Effector memory CD8-positive, alpha-beta T cell (primary cell): ENCODE measurements at regions not wholly inside any gene's neighbourhood (a gene's known extent, or its start where the extent isn't known, plus 50 kb on each side); places are given as distances from the start of the nearest gene placed in this dataset.

Experiments
- ATAC-seq: fragments of 150-1000 bp; cut with Tn5 transposase; replicated peaks from 2 replicates; pipeline ENCODE4 v1.10.0; 2021; ENCODE audit warnings: mild to moderate bottlenecking, moderate library complexity
- DNase-seq, 3 experiments: peaks; one replicate each; pipeline ENCODE4 v3.0.0; 2021
- H3K27ac Mint-ChIP-seq, 2 donors: one replicate each; pipeline ENCODE4 v1.8.0; 2022; ENCODE audit warnings: mild to moderate bottlenecking in 2 of 2, mixed read lengths in 2 of 2, moderate library complexity in 2 of 2
- H3K27me3 Mint-ChIP-seq, 2 donors: one replicate each; pipeline ENCODE4 v1.8.0; 2022; ENCODE audit warnings: mixed read lengths in 2 of 2
- H3K36me3 Mint-ChIP-seq: one replicate; pipeline ENCODE4 v1.8.0; 2022; ENCODE audit warnings: mild to moderate bottlenecking, moderate library complexity, mixed read lengths; ENCODE audit not compliant: insufficient read depth
- H3K4me1 Mint-ChIP-seq, 2 donors: one replicate each; pipeline ENCODE4 v1.8.0; 2022; ENCODE audit warnings: low read depth in 2 of 2, mixed read lengths in 2 of 2
- H3K4me3 Mint-ChIP-seq, 2 donors: one replicate each; pipeline ENCODE4 v1.8.0; 2022; ENCODE audit warnings: mild to moderate bottlenecking in 2 of 2, mixed read lengths in 2 of 2, moderate library complexity in 2 of 2
- H3K9me3 Mint-ChIP-seq, 2 donors: one replicate each; pipeline ENCODE4 v1.8.0; 2022; ENCODE audit warnings: mixed read lengths in 2 of 2

- H3K27ac Mint-ChIP-seq: no peak overlapping the region
- H3K27me3 Mint-ChIP-seq: peaks cover 0 to 19% of the 10 kb centered on the region in 2 donors
- peak; percentile 48 to 54 (median 51) for DNase-seq
- ATAC-seq: peak; percentile 47
- peaks cover 0 to 6% of the 10 kb centered on the region in 2 donors for H3K4me1 Mint-ChIP-seq
- no peaks in the 10 kb centered on the region for H3K36me3 Mint-ChIP-seq
- H3K4me3 Mint-ChIP-seq: no peak overlapping the region
- no peaks in the 10 kb centered on the region for H3K9me3 Mint-ChIP-seq
Measured at GRCh38 chr20:60262967-60263603, 304.9 kb downstream of the CDH26 start.

DNA sequence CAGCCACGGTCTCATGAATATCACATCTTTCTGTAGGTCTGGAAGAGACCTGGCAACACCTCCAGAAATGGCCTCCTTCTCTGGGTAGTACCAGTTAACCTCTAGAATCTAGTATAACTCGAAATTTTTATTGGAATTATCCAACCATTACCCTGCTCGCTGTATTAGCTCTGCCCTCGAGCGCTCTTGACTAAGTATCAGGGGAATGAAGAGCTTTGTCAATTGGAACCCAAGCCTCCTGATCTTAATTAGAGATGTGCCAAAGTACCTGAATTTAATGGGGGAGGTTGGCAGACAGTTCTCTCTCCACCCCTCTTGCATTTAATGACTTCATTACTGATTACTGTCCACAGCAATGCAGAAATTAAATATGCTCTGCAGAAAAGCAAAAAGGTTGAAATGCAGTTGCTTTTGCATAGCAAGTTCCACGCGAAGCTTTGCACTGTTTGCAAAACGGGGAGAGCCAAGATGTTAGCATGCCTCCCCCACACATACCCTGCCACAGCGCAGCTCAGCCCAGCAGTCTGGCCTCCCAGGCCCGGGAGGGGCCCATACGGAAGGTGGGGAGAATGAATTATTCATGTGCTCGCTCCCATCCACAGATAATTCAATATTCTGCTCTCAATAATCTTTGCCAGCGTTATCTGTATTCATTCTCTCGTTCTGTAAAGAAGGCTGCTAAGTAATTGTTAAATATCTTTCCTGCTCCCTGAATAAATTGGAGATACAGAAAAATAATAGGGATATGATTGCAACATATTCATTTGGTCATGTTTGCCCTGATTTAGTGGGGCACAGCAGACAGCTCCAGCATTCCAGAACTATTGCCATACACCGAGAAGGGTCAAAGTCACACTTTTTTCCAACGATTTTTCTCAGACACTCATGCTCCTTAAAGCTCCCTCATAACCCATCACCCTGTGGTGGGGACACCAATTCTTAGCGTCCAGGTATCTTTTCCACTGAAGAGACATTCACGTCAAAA lies 305.8 kb downstream of the CDH26 start:
- Mint-ChIP-seq H3K27me3 (peaks cover 0 to 19% of the 10 kb centered on the region in 2 donors), H3K27ac (no peak overlapping the region), H3K4me1 (peaks cover 0 to 6% of the 10 kb centered on the region in 2 donors), H3K9me3 (no peaks in the 10 kb centered on the region), H3K4me3 (no peak overlapping the region), H3K36me3 (no peaks in the 10 kb centered on the region)
- ATAC-seq (no peak), DNase-seq (no peak)

DNA sequence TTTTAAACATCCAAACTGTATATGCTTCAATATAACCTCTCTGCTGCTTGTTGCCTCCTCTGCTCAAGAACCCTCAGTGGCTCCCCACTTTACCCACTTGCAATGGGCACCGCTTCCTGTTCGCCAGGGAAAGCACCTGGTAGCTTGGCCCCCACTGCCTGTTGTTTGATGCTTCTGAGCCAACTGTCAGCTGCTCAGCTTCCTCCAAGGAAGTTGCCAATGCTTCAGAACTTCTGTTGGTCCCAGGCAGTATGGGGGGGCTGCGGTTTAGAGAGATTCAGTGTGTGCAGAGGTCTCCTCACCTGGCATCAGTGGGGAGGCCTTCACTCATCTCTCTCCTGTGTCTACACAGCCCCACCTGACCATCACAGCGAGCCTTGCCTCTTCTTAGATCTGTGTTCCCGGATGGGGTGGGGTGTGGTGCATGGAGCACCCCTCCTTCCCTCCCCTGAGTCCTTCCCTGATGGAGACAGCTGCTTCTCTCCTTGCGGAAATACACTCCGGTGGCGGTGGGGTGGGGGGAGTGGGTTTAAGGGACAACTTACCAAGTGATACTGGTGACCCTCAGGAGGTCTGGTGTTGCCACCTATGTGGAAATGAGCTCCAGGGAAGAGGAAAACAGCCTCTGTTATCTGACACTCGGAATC lies 308.1 kb downstream of the CDH26 start:
- Mint-ChIP-seq H3K27ac (no peak overlapping the region), H3K4me1 (peaks cover 0 to 6% of the 10 kb centered on the region in 2 donors), H3K4me3 (no peak overlapping the region), H3K27me3 (peaks cover 0 to 19% of the 10 kb centered on the region in 2 donors), H3K9me3 (no peaks in the 10 kb centered on the region), H3K36me3 (no peaks in the 10 kb centered on the region)
- DNase-seq: no peak
- no peak for ATAC-seq

- Mint-ChIP-seq H3K4me3 (no peak overlapping the region), H3K9me3 (no peaks in the 10 kb centered on the region), H3K27ac (no peak overlapping the region), H3K27me3 (peaks cover 0 to 20% of the 10 kb centered on the region in 2 donors), H3K4me1 (peaks cover 0 to 6% of the 10 kb centered on the region in 2 donors), H3K36me3 (no peaks in the 10 kb centered on the region)
- ATAC-seq (no peak), DNase-seq (no peak)
Measured at GRCh38 chr20:60268491-60268890, 310.3 kb downstream of the CDH26 start.

- peaks cover 0 to 6% of the 10 kb centered on the region in 2 donors for H3K4me1 Mint-ChIP-seq
- no peak overlapping the region for H3K4me3 Mint-ChIP-seq
- no peaks in the 10 kb centered on the region for H3K9me3 Mint-ChIP-seq
- no peak overlapping the region for H3K27ac Mint-ChIP-seq
- H3K36me3 Mint-ChIP-seq: no peaks in the 10 kb centered on the region
- no peak for ATAC-seq
- DNase-seq: no peak
- H3K27me3 Mint-ChIP-seq: peaks cover 0 to 26% of the 10 kb centered on the region in 2 donors
Measured at GRCh38 chr20:60269573-60270162, 311.4 kb downstream of the CDH26 start.

DNA sequence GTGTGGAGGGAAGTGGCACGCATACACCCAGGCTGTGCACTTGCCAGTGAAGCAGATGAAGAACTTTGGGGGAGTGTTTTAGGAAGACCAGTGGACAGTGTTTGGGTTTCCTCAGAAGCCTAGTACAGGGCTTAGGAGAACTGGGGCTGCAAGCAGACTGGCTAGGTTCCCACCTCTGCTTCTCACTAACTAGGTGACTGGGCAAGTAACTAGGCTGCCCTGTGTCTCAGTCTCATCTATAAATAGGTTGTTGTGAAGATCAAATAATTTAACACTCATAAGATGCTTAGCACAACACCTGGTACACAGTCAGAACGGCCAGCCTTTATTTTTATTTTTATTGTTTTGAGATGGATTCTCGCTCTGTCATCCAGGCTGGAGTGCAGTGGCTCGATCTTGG lies 312.1 kb downstream of the CDH26 start:
- no peak for DNase-seq
- no peaks in the 10 kb centered on the region for H3K36me3 Mint-ChIP-seq
- H3K27ac Mint-ChIP-seq: no peak overlapping the region
- H3K27me3 Mint-ChIP-seq: peaks cover 0 to 21% of the 10 kb centered on the region in 2 donors
- H3K4me1 Mint-ChIP-seq: peaks cover 0 to 6% of the 10 kb centered on the region in 2 donors
- H3K9me3 Mint-ChIP-seq: no peaks in the 10 kb centered on the region
- H3K4me3 Mint-ChIP-seq: no peak overlapping the region
- ATAC-seq: no peak

DNA sequence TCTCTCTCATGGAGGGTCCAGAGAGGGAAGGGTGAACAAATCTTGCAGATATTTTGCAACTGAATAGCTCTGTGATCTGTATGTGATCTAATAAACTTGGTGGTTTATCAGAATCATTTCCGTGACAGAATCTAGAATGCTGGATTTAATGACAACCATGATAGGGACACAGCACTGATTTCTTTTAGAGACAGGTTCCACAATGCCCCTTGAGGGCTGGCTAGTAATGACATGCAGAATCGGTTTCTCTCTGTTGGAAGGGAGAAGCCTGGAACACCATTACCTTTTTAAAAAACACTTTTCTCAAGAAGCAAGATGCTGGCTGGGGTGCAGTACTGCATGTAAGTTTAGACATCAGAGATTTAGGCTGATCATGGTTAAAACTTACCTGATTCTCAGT lies 313.4 kb downstream of the CDH26 start:
- Mint-ChIP-seq H3K9me3 (no peaks in the 10 kb centered on the region), H3K36me3 (no peaks in the 10 kb centered on the region), H3K27ac (no peak overlapping the region), H3K4me3 (no peak overlapping the region), H3K4me1 (peaks cover 0 to 2% of the 10 kb centered on the region in 2 donors), H3K27me3 (peaks cover 0 to 20% of the 10 kb centered on the region in 2 donors)
- no peak for ATAC-seq
- DNase-seq: no peak

GRCh38 chr20:60272790-60273189 lies 314.6 kb downstream of the CDH26 start:
- Mint-ChIP-seq H3K4me3 (no peak overlapping the region), H3K9me3 (no peaks in the 10 kb centered on the region), H3K27me3 (peaks cover 0 to 11% of the 10 kb centered on the region in 2 donors), H3K4me1 (no peaks in the 10 kb centered on the region), H3K36me3 (no peaks in the 10 kb centered on the region), H3K27ac (no peak overlapping the region)
- ATAC-seq (no peak), DNase-seq (no peak)

GRCh38 chr20:60274717-60275116 lies 316.5 kb downstream of the CDH26 start:
- H3K4me3 Mint-ChIP-seq: no peak overlapping the region
- ATAC-seq (no peak), DNase-seq (no peak)
- H3K27ac Mint-ChIP-seq: no peak overlapping the region
- H3K9me3 Mint-ChIP-seq: no peaks in the 10 kb centered on the region
- H3K4me1 Mint-ChIP-seq: no peaks in the 10 kb centered on the region
- no peaks in the 10 kb centered on the region for H3K36me3 Mint-ChIP-seq
- peaks cover 0 to 11% of the 10 kb centered on the region in 2 donors for H3K27me3 Mint-ChIP-seq

GRCh38 chr20:60281295-60281694 lies 323.1 kb downstream of the CDH26 start:
- H3K4me3 Mint-ChIP-seq: no peak overlapping the region
- H3K27ac Mint-ChIP-seq: no peak overlapping the region
- H3K27me3 Mint-ChIP-seq: no peaks in the 10 kb centered on the region
- no peaks in the 10 kb centered on the region for H3K4me1 Mint-ChIP-seq
- H3K36me3 Mint-ChIP-seq: no peaks in the 10 kb centered on the region
- no peak for ATAC-seq
- no peak for DNase-seq
- peaks cover 0 to 7% of the 10 kb centered on the region in 2 donors for H3K9me3 Mint-ChIP-seq

DNA sequence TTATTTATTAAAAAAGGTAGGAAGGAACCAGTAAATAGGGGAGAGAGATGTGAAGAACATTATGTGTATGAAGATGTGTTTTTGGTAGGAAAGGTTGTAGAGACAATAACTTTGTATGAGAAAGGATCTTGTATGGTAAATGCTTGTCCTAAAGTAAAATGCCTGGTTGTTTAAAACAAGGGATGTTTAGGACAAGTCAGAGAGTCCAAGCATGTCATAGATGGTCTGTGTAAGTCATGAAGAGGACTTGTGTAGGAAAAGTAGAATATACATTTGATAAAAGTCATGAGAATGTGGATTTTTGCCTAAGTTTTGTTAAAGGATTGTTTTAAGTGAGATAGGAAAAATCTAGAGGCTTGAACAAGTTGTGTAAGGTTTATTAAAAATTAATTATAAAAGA lies 325.1 kb downstream of the CDH26 start:
- Mint-ChIP-seq H3K27me3 (no peaks in the 10 kb centered on the region), H3K9me3 (peaks cover 0 to 7% of the 10 kb centered on the region in 2 donors), H3K27ac (no peak overlapping the region), H3K36me3 (no peaks in the 10 kb centered on the region), H3K4me1 (no peaks in the 10 kb centered on the region), H3K4me3 (no peak overlapping the region)
- ATAC-seq (no peak), DNase-seq (no peak)

GRCh38 chr20:60286764-60287163 lies 328.5 kb downstream of the CDH26 start:
- no peaks in the 10 kb centered on the region for H3K36me3 Mint-ChIP-seq
- H3K27me3 Mint-ChIP-seq: no peaks in the 10 kb centered on the region
- ATAC-seq (no peak), DNase-seq (no peak)
- H3K4me1 Mint-ChIP-seq: no peaks in the 10 kb centered on the region
- no peak overlapping the region for H3K27ac Mint-ChIP-seq
- peaks cover 0 to 7% of the 10 kb centered on the region in 2 donors for H3K9me3 Mint-ChIP-seq
- no peak overlapping the region for H3K4me3 Mint-ChIP-seq

GRCh38 chr20:60288945-60289344 lies 330.7 kb downstream of the CDH26 start:
- no peaks in the 10 kb centered on the region for H3K9me3 Mint-ChIP-seq
- no peak for DNase-seq
- H3K4me1 Mint-ChIP-seq: no peaks in the 10 kb centered on the region
- H3K27me3 Mint-ChIP-seq: no peaks in the 10 kb centered on the region
- no peak overlapping the region for H3K4me3 Mint-ChIP-seq
- H3K27ac Mint-ChIP-seq: no peak overlapping the region
- ATAC-seq: no peak
- H3K36me3 Mint-ChIP-seq: no peaks in the 10 kb centered on the region
